NT2/D1 (cell line): ENCODE measurements at regions not wholly inside any gene's neighbourhood (a gene's known extent, or its start where the extent isn't known, plus 50 kb on each side); places are given as distances from the start of the nearest gene placed in this dataset.

Experiments used
- DNase-seq: peaks from one replicate; pipeline ENCODE4 v3.0.0-alpha.2; 2011; ENCODE audit warnings: low read depth, low spot score
- H3K27me3 ChIP-seq: 2 replicates; pipeline ENCODE4 v1.6.0; 2011; ENCODE audit warnings: mild to moderate bottlenecking; ENCODE audit not compliant: insufficient read length, insufficient read depth
- H3K36me3 ChIP-seq: 2 replicates; pipeline ENCODE4 v1.6.1; 2011; ENCODE audit warnings: mild to moderate bottlenecking, low read length, mixed read lengths; ENCODE audit not compliant: insufficient read depth, insufficient read length
- H3K4me1 ChIP-seq: 2 replicates; pipeline ENCODE4 v1.5.1; 2011; ENCODE audit not compliant: insufficient read depth, insufficient read length
- H3K4me3 ChIP-seq: 2 replicates; pipeline ENCODE4 v1.5.1; 2011; ENCODE audit warnings: low read depth; ENCODE audit not compliant: insufficient read length
- H3K9ac ChIP-seq: 2 replicates; pipeline ENCODE4 v1.6.0; 2011; ENCODE audit warnings: low read depth; ENCODE audit not compliant: insufficient read length
- H3K9me3 ChIP-seq: 2 replicates; pipeline ENCODE4 v1.5.1; 2011; ENCODE audit warnings: mild to moderate bottlenecking, low read length; ENCODE audit not compliant: insufficient read depth
- SUZ12 ChIP-seq: IDR thresholded peaks from 2 replicates; pipeline ENCODE4 v1.6.1; 2011; ENCODE audit not compliant: insufficient read length, insufficient read depth; ENCODE audit errors: extremely low read depth
- YY1 ChIP-seq: IDR thresholded peaks from 2 replicates; pipeline ENCODE4 v1.6.1; 2011; ENCODE audit not compliant: insufficient read length, insufficient read depth
- ZNF274 ChIP-seq: IDR thresholded peaks from 2 replicates; pipeline ENCODE4 v1.6.1; 2011; ENCODE audit warnings: mild to moderate bottlenecking, low read depth, low read length

GRCh38 chr7:106515321-106515720 lies 145.6 kb downstream of the CCDC71L start:
- Histone ChIP-seq H3K9me3 (no peaks in the 10 kb centered on the region), H3K4me3 (no peak overlapping the region), H3K27me3 (no peaks in the 10 kb centered on the region), H3K36me3 (no peaks in the 10 kb centered on the region), H3K9ac (no peak overlapping the region), H3K4me1 (no peaks in the 10 kb centered on the region)
- no peak for TF ChIP-seq YY1
- no peak for TF ChIP-seq SUZ12
- no peak for TF ChIP-seq ZNF274
- DNase-seq = no peak

- Histone ChIP-seq H3K9ac (no peak overlapping the region), H3K36me3 (no peaks in the 10 kb centered on the region), H3K4me3 (no peak overlapping the region), H3K27me3 (no peaks in the 10 kb centered on the region), H3K9me3 (no peaks in the 10 kb centered on the region), H3K4me1 (no peaks in the 10 kb centered on the region)
- TF ChIP-seq SUZ12 (no peak), ZNF274 (no peak)
- DNase-seq = no peak
These were observed 146.1 kb downstream of the CCDC71L start for GRCh38 chr7:106514881-106515280.

- TF ChIP-seq SUZ12 (no peak), YY1 (no peak), ZNF274 (no peak)
These were observed 148.7 kb downstream of the CCDC71L start for GRCh38 chr7:106512217-106512616.

GRCh38 chr7:106504645-106505044 lies 156.3 kb downstream of the CCDC71L start:
- Histone ChIP-seq H3K9me3 (no peaks in the 10 kb centered on the region), H3K9ac (no peak overlapping the region), H3K4me3 (no peak overlapping the region), H3K36me3 (no peaks in the 10 kb centered on the region), H3K4me1 (no peaks in the 10 kb centered on the region), H3K27me3 (no peaks in the 10 kb centered on the region)
- TF ChIP-seq SUZ12 = no peak
- TF ChIP-seq ZNF274 = no peak
- no peak for TF ChIP-seq YY1
- no peak for DNase-seq

More at GRCh38 chr7:106512217-106512616, 148.7 kb downstream of the CCDC71L start:
- Histone ChIP-seq H3K27me3 (no peaks in the 10 kb centered on the region), H3K4me1 (no peaks in the 10 kb centered on the region), H3K9me3 (no peaks in the 10 kb centered on the region), H3K9ac (no peak overlapping the region), H3K36me3 (no peaks in the 10 kb centered on the region), H3K4me3 (no peak overlapping the region)
- no peak for DNase-seq

- Histone ChIP-seq H3K9me3 (no peaks in the 10 kb centered on the region), H3K4me3 (no peak overlapping the region)
- TF ChIP-seq SUZ12 (no peak), YY1 (no peak), ZNF274 (no peak)
These were observed 156.8 kb downstream of the CCDC71L start for GRCh38 chr7:106504207-106504606.

GRCh38 chr7:106503626-106504025 lies 157.3 kb downstream of the CCDC71L start:
- no peak for TF ChIP-seq YY1
- no peak for TF ChIP-seq SUZ12
- no peak for TF ChIP-seq ZNF274
- H3K4me3 ChIP-seq = no peak overlapping the region
- H3K9ac ChIP-seq = no peak overlapping the region
- H3K27me3 ChIP-seq = no peaks in the 10 kb centered on the region
- no peaks in the 10 kb centered on the region for H3K9me3 ChIP-seq
- no peak for DNase-seq
- no peaks in the 10 kb centered on the region for H3K4me1 ChIP-seq
- no peaks in the 10 kb centered on the region for H3K36me3 ChIP-seq

More at GRCh38 chr7:106504207-106504606, 156.8 kb downstream of the CCDC71L start:
- DNase-seq = no peak
- H3K36me3 ChIP-seq = no peaks in the 10 kb centered on the region
- H3K27me3 ChIP-seq = no peaks in the 10 kb centered on the region
- no peak overlapping the region for H3K9ac ChIP-seq
- no peaks in the 10 kb centered on the region for H3K4me1 ChIP-seq

GRCh38 chr7:106501605-106502580 lies 159.1 kb downstream of the CCDC71L start:
- no peaks in the 10 kb centered on the region for H3K36me3 ChIP-seq
- H3K9ac ChIP-seq = no peak overlapping the region
- no peaks in the 10 kb centered on the region for H3K4me1 ChIP-seq
- TF ChIP-seq YY1 = no peak
- TF ChIP-seq SUZ12 = no peak
- no peak for TF ChIP-seq ZNF274
- no peak overlapping the region for H3K4me3 ChIP-seq
- H3K9me3 ChIP-seq = no peaks in the 10 kb centered on the region
- no peaks in the 10 kb centered on the region for H3K27me3 ChIP-seq
- DNase-seq = no peak
